CD8-positive, alpha-beta memory T cell (primary cell): ENCODE measurements at regions not wholly inside any gene's neighbourhood (a gene's known extent, or its start where the extent isn't known, plus 50 kb on each side); places are given as distances from the start of the nearest gene placed in this dataset.

ENCODE experiments used
- CTCF ChIA-PET: fragments of 350-600 bp; sonication (Branson Sonifier 250); formaldehyde crosslinking; loops from one replicate; lab custom pipeline; 2021; ENCODE audit warnings: antibody characterized with exemption; lab: Charles Lee
- POLR2A ChIA-PET: fragments of 350-600 bp; sonication (Branson Sonifier 250); formaldehyde crosslinking; loops from one replicate; lab custom pipeline; 2021; ENCODE audit warnings: antibody characterized with exemption; lab: Charles Lee
- DNase-seq, 5 donors: peaks; one replicate each; pipeline versions ENCODE4 v3.0.0 to v3.0.0-alpha.2; 2020 to 2022; ENCODE audit warnings: mixed read lengths in 1 of 5
- H3K27ac ChIP-seq: one replicate; pipeline ENCODE4 v1.7.0; 2013; ENCODE audit warnings: low read depth, mild to moderate bottlenecking, low read length, moderate library complexity
- H3K27me3 ChIP-seq: 2 replicates; pipeline ENCODE4 v1.7.0; 2013; ENCODE audit warnings: low read length, mild to moderate bottlenecking; ENCODE audit not compliant: insufficient read depth, poor library complexity, severe bottlenecking
- H3K36me3 ChIP-seq: 2 replicates; pipeline ENCODE4 v1.7.0; 2013; ENCODE audit warnings: mild to moderate bottlenecking, low read length, moderate library complexity; ENCODE audit not compliant: insufficient read depth
- H3K4me1 ChIP-seq: 2 replicates; pipeline ENCODE4 v1.7.0; 2013; ENCODE audit warnings: mild to moderate bottlenecking, low read length, moderate library complexity; ENCODE audit not compliant: insufficient read depth
- H3K4me3 ChIP-seq: 2 replicates; pipeline ENCODE4 v1.7.0; 2013; ENCODE audit warnings: mild to moderate bottlenecking, low read length
- H3K9me3 ChIP-seq: 2 replicates; pipeline ENCODE4 v1.7.0; 2013; ENCODE audit warnings: mild to moderate bottlenecking, low read length
- H3K27ac Mint-ChIP-seq, 8 donors: one replicate each; pipeline ENCODE4 v1.8.0; 2020 to 2021; ENCODE audit warnings: mixed read lengths in 8 of 8, mild to moderate bottlenecking in 6 of 8, inconsistent platforms in 3 of 8, moderate library complexity in 3 of 8
- H3K27me3 Mint-ChIP-seq, 2 donors: one replicate each; pipeline ENCODE4 v1.8.0; 2020 to 2021; ENCODE audit warnings: mixed read lengths in 2 of 2, mild to moderate bottlenecking in 1 of 2, moderate library complexity in 1 of 2
- H3K36me3 Mint-ChIP-seq, 3 donors: one replicate each; pipeline ENCODE4 v1.8.0; 2020 to 2021; ENCODE audit warnings: mixed read lengths in 3 of 3, inconsistent platforms in 1 of 3, mild to moderate bottlenecking in 1 of 3
- H3K4me1 Mint-ChIP-seq, 3 donors: one replicate each; pipeline ENCODE4 v1.8.0; 2020 to 2021; ENCODE audit warnings: mixed read lengths in 3 of 3, inconsistent platforms in 1 of 3, mild to moderate bottlenecking in 1 of 3
- H3K4me3 Mint-ChIP-seq, 7 donors: one replicate each; pipeline ENCODE4 v1.8.0; 2020 to 2021; ENCODE audit warnings: mixed read lengths in 7 of 7, mild to moderate bottlenecking in 6 of 7, moderate library complexity in 4 of 7, inconsistent platforms in 2 of 7
- H3K9me3 Mint-ChIP-seq, 5 donors: one replicate each; pipeline ENCODE4 v1.8.0; 2020 to 2022; ENCODE audit warnings: mixed read lengths in 5 of 5, mild to moderate bottlenecking in 3 of 5, moderate library complexity in 2 of 5, inconsistent platforms in 1 of 5

GRCh38 chr10:8233049-8233448, 178.6 kb downstream of the GATA3 start:
- no peaks in the 10 kb centered on the region for H3K27me3 ChIP-seq
- H3K27ac ChIP-seq = no peak overlapping the region
- peaks cover 33 to 41% (median 40%) of the 10 kb centered on the region in 3 donors for H3K4me1 Mint-ChIP-seq
- no peak overlapping the region for H3K4me3 Mint-ChIP-seq
- no peaks in the 10 kb centered on the region for H3K27me3 Mint-ChIP-seq
- H3K4me3 ChIP-seq = no peak overlapping the region
- H3K9me3 ChIP-seq = no peaks in the 10 kb centered on the region
- H3K36me3 ChIP-seq = no peaks in the 10 kb centered on the region
- no peak for DNase-seq
- ChIA-PET POLR2A (no interaction called here), CTCF (no interaction called here)
- H3K27ac Mint-ChIP-seq = no peak overlapping the region
- no peaks in the 10 kb centered on the region for H3K9me3 Mint-ChIP-seq
- peaks cover 12% of the 10 kb centered on the region for H3K4me1 ChIP-seq
- no peaks in the 10 kb centered on the region for H3K36me3 Mint-ChIP-seq

GRCh38 chr10:8233832-8234259, 179.4 kb downstream of the GATA3 start:
- CTCF ChIA-PET = no interaction called here
- Histone ChIP-seq H3K4me1 (peaks cover 18% of the 10 kb centered on the region), H3K4me3 (no peak overlapping the region), H3K36me3 (no peaks in the 10 kb centered on the region), H3K27ac (no peak overlapping the region), H3K9me3 (no peaks in the 10 kb centered on the region), H3K27me3 (no peaks in the 10 kb centered on the region)
- no peak overlapping the region for H3K4me3 Mint-ChIP-seq
- H3K27me3 Mint-ChIP-seq = no peaks in the 10 kb centered on the region
- H3K9me3 Mint-ChIP-seq = no peaks in the 10 kb centered on the region
- no peaks in the 10 kb centered on the region for H3K36me3 Mint-ChIP-seq
- DNase-seq = no peak
- peaks cover 37 to 44% (median 44%) of the 10 kb centered on the region in 3 donors for H3K4me1 Mint-ChIP-seq
- H3K27ac Mint-ChIP-seq = peak overlapping the region in 1 of 8 donors; percentile 4
- POLR2A ChIA-PET = no interaction called here

DNA sequence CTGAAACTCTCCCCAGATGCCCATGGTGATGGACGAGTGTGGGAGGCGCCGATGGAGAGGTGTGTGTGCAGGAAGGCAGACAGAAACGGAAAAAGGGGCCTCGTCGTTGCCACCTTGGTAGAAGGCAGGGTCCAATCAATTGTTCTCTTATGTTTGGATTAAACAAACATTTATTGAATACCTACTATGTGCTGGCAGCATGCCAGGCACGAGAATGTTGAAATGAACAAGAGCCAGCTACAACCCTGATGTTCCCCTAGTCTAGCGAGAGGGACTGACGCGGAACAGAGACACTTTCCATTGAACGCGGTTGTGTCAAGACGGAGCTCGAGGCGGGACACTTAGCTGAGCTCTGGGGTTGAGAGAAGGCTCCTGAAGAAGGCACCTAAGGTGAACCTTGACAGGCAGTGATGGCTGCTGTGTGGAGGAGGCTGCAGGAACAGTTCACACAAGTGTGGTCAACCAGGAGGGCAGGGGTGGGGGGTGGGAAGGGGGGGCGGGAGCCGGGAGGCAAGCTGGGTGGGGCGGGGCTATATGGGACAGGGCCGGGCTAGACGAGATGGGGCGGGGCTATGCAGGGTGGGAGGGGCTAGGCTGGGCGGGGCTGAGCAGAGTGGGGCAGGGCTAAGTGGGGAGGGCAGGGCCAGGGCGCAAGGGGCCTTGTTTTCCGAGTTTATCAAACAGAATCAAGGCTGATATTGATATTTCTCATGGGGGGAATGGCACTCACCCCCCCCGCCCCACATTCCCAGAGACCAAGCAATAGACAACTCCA, 181.0 kb downstream of the GATA3 start:
- Histone ChIP-seq H3K27ac (no peak overlapping the region), H3K4me1 (peaks cover 22% of the 10 kb centered on the region), H3K9me3 (no peaks in the 10 kb centered on the region), H3K4me3 (no peak overlapping the region), H3K27me3 (no peaks in the 10 kb centered on the region), H3K36me3 (no peaks in the 10 kb centered on the region)
- ChIA-PET CTCF (interaction anchor here (1.1 kb wide), 1 partner anchor 10 kb away, joined by 3 read pairs; no protein-coding TSS in a partner anchor), POLR2A (no interaction called here)
- DNase-seq = no peak
- no peaks in the 10 kb centered on the region for H3K9me3 Mint-ChIP-seq
- no peak overlapping the region for H3K4me3 Mint-ChIP-seq
- H3K4me1 Mint-ChIP-seq = peaks cover 40 to 47% (median 46%) of the 10 kb centered on the region in 3 donors
- no peaks in the 10 kb centered on the region for H3K36me3 Mint-ChIP-seq
- no peak overlapping the region for H3K27ac Mint-ChIP-seq
- H3K27me3 Mint-ChIP-seq = no peaks in the 10 kb centered on the region

GRCh38 chr10:8238986-8239385, 184.5 kb downstream of the GATA3 start:
- H3K4me3 ChIP-seq = peak overlapping the region; percentile 2
- peaks cover 48 to 63% (median 62%) of the 10 kb centered on the region in 3 donors for H3K4me1 Mint-ChIP-seq
- ChIA-PET CTCF (interaction anchor here (1.3 kb wide), 1 partner anchor 13 kb away, joined by 4 read pairs; no protein-coding TSS in a partner anchor), POLR2A (interaction anchor here (0.5 to 0.6 kb wide), 3 partner anchors 11 to 185 kb away, joined by 3 read pairs; partner anchors contain the start of gene GATA3)
- peak overlapping the region in 7 of 8 donors; percentile 5 to 85 (median 71) for H3K27ac Mint-ChIP-seq
- H3K4me1 ChIP-seq = peaks cover 25% of the 10 kb centered on the region
- H3K9me3 ChIP-seq = no peaks in the 10 kb centered on the region
- H3K36me3 ChIP-seq = no peaks in the 10 kb centered on the region
- no peak overlapping the region for H3K27ac ChIP-seq
- H3K9me3 Mint-ChIP-seq = no peaks in the 10 kb centered on the region
- H3K4me3 Mint-ChIP-seq = peak overlapping the region; percentile 11 to 79 (median 53)
- H3K36me3 Mint-ChIP-seq = no peaks in the 10 kb centered on the region
- no peaks in the 10 kb centered on the region for H3K27me3 ChIP-seq
- H3K27me3 Mint-ChIP-seq = no peaks in the 10 kb centered on the region
- peak in 2 of 5 donors; percentile 2 to 13 for DNase-seq

DNA sequence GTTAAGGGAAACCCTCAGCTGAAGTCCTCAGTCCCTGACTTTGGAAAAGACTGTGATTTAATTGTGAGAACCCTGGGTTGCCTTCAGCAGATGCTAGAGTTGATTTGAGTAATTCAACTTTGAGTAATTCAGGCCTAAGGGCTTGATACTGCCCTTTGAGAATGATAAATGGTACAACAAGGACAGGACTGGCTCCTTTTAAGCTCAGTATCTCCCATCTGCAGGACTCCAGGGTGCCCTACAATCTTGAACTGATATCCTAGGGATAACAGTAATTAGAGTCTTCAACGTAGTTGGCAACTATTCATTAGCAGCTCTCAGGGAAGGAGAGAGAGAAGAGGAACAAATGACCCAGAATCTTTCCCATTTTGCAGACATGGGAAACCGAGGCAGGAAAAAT, 186.4 kb downstream of the GATA3 start:
- no peaks in the 10 kb centered on the region for H3K9me3 ChIP-seq
- H3K4me1 Mint-ChIP-seq = peaks cover 66 to 82% (median 80%) of the 10 kb centered on the region in 3 donors

GRCh38 chr10:8242295-8242872, 187.9 kb downstream of the GATA3 start:
- peaks cover 73 to 93% (median 91%) of the 10 kb centered on the region in 3 donors for H3K4me1 Mint-ChIP-seq
- H3K27ac ChIP-seq = no peak overlapping the region
- H3K9me3 ChIP-seq = no peaks in the 10 kb centered on the region
- peak overlapping the region in 6 of 8 donors; percentile 26 to 81 (median 71) for H3K27ac Mint-ChIP-seq
- no peaks in the 10 kb centered on the region for H3K36me3 ChIP-seq
- H3K27me3 ChIP-seq = no peaks in the 10 kb centered on the region
- H3K9me3 Mint-ChIP-seq = no peaks in the 10 kb centered on the region
- H3K27me3 Mint-ChIP-seq = no peaks in the 10 kb centered on the region
- ChIA-PET CTCF (no interaction called here), POLR2A (no interaction called here)
- no peaks in the 10 kb centered on the region for H3K36me3 Mint-ChIP-seq
- H3K4me3 Mint-ChIP-seq = no peak overlapping the region
- H3K4me3 ChIP-seq = no peak overlapping the region
- DNase-seq = no peak
- peaks cover 56% of the 10 kb centered on the region for H3K4me1 ChIP-seq

More for the DNA sequence above, 186.4 kb downstream of the GATA3 start:
- no peak overlapping the region for H3K27ac ChIP-seq
- Mint-ChIP-seq H3K27me3 (no peaks in the 10 kb centered on the region), H3K9me3 (no peaks in the 10 kb centered on the region), H3K27ac (peak overlapping the region in 2 of 8 donors; percentile 59 to 79), H3K36me3 (no peaks in the 10 kb centered on the region), H3K4me3 (no peak overlapping the region)
- H3K4me3 ChIP-seq = no peak overlapping the region
- peaks cover 41% of the 10 kb centered on the region for H3K4me1 ChIP-seq
- no peak for DNase-seq
- POLR2A ChIA-PET = no interaction called here
- no peaks in the 10 kb centered on the region for H3K27me3 ChIP-seq
- CTCF ChIA-PET = no interaction called here
- H3K36me3 ChIP-seq = no peaks in the 10 kb centered on the region

GRCh38 chr10:8245131-8245813, 190.8 kb downstream of the GATA3 start:
- POLR2A ChIA-PET = interaction anchor here (0.6 to 1.0 kb wide), 6 partner anchors 14 to 761 kb away, joined by 3 to 5 read pairs (median 3); no protein-coding TSS in a partner anchor
- peak in 2 of 5 donors; percentile 46 to 65 for DNase-seq
- CTCF ChIA-PET = interaction anchor here (1.5 kb wide), 1 partner anchor 87 kb away, joined by 4 read pairs; no protein-coding TSS in a partner anchor

More at GRCh38 chr10:8245131-8245813, 190.8 kb downstream of the GATA3 start:
- Histone ChIP-seq H3K36me3 (no peaks in the 10 kb centered on the region), H3K27me3 (no peaks in the 10 kb centered on the region), H3K4me1 (peaks cover 42% of the 10 kb centered on the region), H3K4me3 (peak overlapping the region; percentile 15), H3K9me3 (no peaks in the 10 kb centered on the region), H3K27ac (no peak overlapping the region)
- Mint-ChIP-seq H3K27me3 (no peaks in the 10 kb centered on the region), H3K27ac (peak overlapping the region; percentile 81 to 97 (median 90)), H3K9me3 (peaks cover 0 to 3% (median 2%) of the 10 kb centered on the region in 5 donors), H3K36me3 (peaks cover 0 to 12% (median 0%) of the 10 kb centered on the region in 3 donors), H3K4me1 (peaks cover 48 to 71% (median 67%) of the 10 kb centered on the region in 3 donors), H3K4me3 (peak overlapping the region; percentile 38 to 82 (median 76))
